HG03565 (cell line): ENCODE measurements at regions not wholly inside any gene's neighbourhood (a gene's known extent, or its start where the extent isn't known, plus 50 kb on each side); places are given as distances from the start of the nearest gene placed in this dataset.
"Not testable (repeated sequence)": the region's sequence is repeated elsewhere in the genome, so short reads cannot be mapped to it uniquely, and the experiment has no call there.

ENCODE experiments used
- ATAC-seq: cut with Tn5 transposase; IDR thresholded peaks from one replicate; pipeline ENCODE4 v1.9.1; 2021; ENCODE audit warnings: mild to moderate bottlenecking, moderate library complexity; ENCODE audit not compliant: unreplicated experiment

DNA sequence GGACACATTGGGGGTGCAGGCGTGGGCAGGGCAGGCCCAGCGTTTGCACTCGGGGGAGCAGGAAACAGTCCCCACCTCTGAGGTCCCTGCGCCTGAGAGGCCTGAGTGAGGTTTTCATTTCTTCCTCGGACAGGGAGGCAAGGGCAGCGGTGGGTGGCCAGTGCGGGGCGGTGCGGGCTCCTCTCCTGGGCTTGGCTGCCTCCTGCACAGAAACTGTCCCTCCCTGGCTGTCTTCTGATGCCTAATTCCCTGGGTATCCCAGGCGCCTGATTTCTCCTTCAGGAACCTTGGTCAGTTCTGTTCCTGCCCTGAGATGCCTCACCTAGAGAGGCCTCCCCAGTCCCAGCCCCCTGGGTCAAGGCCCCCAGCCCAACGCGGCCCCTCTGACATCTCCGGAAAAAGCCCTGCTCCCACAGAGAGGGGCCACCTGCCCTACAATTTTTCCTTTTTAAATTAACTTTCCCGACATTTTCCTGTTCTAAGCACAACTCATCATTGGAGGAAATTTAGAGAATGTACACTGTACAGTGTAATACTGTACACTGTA is 260.3 kb downstream of the ADGRD1 start:
- ATAC-seq = no peak

DNA sequence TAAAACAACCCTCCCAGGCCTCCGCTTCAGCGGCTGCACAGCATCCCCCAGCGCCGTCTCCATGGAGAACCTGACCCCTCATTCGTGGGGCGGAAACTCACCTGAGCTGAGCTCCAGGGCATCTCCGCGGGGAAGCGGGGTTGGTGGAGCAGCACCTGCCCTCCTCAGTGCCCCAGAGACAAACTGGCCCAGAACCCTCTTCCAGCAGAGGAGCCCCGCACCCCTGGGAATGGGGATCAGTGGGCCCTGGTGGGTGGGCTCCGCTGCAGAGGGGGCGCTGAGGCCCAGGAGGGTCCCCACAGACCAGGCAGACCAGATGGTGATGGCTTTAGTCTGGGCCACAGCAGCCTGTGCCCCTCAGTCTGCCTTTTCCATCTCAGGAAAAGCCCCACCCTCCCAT is 261.2 kb downstream of the ADGRD1 start:
- not testable (repeated sequence) for ATAC-seq

DNA sequence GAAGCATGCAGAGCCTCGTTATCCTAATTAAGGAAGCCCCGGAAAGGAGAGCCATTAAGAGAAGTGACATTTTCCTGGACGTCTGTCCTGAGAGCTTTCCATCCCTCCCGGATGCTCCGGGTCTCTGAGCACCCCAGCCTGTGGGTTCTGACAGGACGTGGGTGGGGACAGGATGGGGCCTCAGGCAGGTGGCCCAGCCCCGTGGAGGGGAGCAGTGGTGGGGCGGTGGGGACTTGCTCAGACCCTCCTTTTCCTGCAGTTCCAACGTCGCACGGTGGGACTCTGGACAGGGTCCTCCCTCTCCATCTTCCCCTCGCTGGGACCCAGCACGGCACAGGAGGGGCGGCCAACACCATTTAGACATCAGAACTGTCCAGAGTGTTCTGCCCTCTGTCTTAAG is 262.9 kb downstream of the ADGRD1 start:
- ATAC-seq = not testable (repeated sequence)

DNA sequence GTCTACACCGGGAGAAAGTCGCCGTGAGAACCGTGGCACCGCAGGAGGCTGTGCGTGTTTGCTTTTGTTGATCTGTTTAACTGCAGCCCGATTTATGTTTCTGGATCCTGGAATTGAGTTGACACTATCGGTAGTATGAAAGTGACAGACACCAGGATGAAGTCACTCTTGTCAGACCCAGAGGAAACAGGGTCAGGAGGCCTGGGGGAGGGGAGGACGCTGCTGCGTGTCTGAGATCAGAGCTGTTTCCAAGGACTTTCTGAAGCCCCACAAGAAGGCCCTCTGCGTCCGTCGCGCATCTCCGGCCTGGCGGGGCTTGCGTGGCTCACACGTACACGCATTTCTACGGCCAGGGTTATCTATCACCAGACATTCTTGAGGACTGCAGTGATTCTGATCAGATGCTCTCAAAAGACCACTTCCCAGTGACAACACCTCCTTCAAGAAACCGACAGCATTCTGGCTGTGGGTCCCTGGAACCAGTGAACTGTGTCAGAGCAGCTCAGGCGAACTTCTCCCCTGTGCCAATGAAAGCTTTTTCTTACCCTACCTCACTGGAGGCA is 263.4 kb downstream of the ADGRD1 start:
- ATAC-seq = no peak

DNA sequence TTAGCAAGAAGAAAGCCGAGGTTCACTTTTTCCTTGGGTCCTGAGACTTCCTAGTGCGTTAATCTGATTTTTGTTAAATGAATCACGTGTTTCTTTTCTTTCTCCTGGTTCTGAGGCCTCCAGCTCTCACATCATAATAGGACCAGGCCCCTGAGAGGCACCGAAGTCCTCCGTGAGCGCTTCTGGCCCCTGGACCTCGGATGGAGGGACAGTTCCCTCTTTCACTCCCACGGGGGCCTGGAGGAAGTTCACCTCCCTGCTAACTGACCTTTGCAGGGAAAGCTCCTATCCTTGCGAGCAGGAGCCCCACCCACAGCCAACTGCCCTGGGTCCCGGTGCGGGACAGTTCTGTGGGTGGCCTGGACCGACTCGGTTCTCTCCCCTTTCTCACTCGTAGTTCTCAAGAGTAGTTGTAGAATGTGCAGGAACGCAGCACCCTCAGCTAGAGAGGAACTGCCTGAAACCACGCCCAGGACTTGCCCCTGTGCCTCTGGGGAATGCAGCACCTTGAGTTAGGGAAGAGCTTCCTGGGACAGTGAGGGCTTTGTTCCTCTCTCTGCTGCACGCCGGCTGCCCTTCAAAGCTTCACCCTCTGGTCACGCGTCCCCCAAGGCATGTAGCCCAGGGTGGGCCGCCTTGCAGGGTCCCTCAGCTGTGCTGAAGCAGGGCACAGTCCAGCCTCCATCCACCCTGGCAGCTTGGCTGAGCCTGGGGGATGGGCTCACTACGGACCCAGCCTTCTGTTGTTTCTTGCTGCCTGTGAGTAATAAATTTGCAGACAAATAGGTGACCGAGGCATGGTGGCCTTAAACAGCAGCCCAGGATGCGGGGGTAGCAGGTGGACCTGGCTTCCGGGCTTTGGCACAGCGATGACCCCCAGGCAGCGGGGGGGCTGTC is 264.6 kb downstream of the ADGRD1 start:
- ATAC-seq = peak; percentile 35

DNA sequence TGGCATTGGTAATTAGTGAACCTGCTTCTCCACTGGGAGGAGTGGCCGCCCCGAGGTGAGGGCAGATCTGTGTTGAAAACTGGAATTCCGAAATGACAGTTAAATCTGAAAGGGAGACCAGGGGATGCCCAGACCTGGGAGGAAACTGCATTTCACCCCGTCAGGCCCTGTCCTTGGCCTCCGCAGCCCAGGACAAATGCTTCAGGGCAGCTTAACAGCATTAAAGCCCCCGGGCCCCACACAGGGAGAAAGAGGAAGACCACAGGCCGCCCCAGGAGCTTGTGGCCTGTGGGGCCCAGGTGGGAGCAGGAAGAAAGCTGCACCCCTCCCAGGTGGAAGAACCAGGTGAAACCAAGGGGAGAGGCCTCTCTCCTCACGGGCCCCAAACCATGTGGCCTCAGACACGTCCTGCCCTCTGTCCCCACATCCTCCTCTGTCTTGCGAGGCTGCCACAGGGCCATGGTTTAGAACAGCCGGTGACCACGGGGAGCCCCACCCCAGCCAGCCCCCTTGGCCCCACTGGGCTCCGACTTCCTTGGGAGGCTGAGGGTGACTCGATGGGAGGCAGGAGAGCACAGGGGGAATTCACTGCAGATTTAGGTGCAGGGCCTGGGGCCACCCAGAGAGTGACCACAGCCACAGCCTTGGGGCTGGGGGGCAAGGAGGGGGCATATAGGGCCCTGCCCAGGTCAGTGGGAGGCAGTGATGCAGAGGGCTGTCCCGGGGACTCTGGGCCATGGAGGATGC is 265.4 kb downstream of the ADGRD1 start:
- ATAC-seq = no peak

DNA sequence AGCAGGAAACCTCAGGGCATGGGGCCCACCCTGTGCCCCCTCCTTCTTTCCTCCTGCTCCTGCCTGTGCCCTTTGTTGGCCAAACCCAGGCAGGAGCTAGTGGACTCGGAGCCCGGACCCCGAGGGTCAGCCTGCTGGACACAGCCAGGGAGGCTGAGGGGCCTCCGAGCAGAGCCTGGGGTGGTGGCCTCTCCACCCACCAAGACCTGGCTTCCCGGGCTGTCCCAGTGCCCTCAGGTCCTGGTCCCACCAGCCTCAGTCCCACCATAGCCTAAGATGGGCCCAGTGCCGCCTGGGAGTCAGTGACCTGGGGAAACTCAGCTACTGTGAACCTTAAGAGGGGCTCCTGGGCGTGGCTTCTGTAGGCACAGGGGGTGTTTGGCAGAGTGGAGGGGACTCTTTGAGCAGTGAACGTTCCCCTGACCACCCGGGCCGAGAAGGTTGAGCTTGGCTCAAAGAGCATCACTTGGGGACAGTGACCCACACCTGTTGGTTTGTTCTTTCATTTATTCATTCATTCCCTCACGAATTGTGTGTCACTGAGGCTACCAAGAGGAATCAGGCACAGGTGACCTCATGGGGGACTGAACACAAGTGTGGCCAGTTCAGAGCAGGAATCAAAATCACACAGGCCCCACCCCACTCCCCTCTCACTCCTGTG is 266.1 kb downstream of the ADGRD1 start:
- no peak for ATAC-seq

DNA sequence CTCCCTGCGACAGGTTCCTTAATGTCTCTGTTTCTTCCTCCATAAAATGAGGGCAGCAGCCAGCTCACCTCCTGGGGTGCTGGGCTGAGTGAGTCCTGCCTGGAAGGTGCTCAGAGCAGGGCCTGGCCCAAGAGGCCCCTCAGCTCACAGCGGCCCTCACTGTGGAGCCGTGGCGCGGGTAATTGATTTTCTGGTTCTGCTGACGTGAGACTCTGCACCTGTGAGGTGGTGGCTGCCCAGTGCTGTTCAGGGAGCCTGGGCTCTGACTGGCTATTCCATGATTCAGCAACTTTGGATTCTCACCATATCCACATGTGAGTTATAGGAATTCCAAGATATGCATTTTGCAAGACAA is 266.6 kb downstream of the ADGRD1 start:
- ATAC-seq = no peak

DNA sequence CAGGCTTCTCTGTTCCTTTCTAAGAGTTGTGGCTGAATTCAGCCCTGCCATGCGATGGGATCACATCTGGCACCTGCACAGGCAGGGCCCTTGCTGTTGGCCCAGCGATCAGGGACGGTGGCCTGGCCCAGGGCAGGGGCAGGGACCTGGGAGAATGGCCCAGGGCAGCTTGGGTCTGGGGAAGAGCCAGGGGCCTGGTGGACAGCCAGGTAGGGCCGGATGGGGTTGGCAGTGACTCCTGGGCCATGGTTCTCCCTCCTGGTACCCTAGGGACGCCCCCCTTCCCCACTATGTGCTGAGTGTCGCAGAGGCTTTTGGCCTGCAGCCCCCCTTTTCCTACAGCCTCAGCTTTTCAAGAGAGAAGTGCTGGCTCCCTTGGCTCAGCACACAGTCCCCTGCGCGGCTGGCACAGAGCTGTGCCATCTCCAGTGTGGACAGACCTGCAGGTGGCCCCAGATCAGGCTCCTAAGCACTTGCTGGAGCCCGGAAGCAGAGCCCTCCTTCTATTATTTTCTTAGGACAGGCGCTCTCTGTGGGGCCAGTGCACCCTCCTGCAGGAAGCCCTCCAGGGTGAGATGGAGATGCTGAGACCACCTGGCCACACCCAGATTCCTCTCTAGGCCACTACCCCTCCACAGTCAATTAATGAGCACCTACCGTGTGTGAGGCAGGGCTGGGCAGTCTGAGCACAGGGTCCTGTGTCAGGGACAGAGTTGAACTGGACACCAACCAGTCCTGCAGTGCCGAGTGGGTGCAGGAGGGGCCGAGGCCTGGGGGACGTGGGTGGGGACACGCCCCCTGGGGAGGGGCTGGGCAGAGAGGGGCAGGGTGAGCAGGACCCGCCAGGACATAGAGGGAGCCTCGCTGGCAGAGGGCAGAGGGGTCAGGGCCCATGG is 267.6 kb downstream of the ADGRD1 start:
- no peak for ATAC-seq

DNA sequence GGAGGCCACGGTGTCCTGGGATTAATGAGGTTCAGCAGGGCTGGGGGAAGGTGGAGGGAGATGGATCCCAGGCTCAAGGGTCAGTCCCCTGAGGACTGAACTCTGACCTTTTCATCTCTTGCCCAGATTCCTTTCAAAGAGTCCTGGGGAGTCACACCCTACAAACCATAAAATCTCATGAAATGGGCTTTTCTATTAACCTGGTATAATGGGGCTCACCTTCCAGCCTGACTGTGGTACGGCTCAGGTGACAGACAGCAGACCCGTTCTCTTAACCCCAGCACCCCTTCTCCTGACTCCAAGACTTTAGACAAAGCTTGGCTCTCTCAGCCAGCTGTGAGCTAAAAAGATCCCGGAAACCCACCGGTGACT is 268.2 kb downstream of the ADGRD1 start:
- ATAC-seq = no peak

DNA sequence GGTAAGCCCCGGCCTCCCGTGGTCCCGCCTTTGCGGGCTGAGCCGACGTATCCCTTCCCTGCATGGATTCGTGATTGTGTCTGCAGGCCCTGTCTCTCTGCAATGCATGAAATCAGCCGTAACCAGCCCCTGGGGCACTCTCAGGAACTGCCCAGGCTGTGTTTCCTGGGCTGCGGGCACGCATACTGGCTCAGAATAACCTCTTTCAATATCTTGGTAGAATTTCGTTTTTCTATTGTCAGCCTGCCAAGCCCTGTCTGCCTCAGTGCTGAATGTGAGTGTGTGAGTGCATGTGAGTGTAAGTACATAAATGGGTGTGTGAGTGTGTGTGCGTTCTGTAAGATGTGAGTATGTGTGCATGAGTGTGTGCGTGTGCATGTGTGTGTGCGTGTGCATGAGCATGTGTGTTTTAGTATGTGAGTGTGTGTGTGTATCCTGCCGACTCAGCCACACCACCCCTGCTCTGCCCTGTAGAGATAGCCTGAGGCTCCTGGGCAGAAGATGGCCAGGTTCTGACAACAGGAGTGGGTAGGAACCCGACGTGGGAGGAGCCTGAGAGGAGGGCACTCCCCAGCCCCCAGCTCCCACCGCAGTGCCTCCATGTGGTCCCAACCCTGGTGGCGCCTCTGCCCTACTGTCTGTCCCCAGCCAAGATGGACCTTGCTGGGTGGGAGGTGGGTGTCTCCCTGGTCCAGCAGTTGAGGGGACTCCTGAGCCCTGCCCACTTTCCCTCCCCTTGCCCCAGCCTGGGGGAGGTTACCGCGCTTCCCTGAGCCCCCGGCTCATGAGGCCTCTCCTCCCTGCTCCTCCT is 268.8 kb downstream of the ADGRD1 start:
- ATAC-seq = no peak

DNA sequence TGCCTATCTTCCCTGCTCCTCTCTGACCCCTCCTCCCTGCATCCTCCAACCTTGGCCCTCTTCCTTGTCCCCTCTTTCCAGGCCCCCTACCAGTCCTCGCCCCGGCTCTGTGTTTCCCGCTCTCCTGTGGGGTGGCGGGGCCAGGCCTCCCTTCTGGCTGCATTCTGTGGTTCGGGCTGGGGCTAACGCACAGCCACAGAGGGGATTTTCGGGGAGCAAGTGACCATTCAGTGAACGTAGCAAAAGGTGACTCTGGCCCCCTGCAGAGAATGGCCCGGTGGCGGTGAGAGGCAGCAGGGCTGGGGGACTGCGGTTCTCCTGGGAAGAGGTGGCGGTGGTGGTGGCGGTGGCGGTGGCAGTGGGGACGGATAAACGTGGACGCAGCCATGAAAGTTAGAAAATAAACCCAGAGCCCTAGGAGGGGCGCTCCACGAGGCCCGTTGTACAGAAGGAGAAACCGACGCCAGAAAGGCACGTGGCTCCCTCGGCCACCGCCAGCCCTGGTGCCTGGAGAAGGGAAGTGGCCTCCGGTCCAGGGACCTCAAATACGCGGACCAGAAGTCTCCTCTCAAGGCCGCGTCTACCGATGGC is 269.6 kb downstream of the ADGRD1 start:
- no peak for ATAC-seq

DNA sequence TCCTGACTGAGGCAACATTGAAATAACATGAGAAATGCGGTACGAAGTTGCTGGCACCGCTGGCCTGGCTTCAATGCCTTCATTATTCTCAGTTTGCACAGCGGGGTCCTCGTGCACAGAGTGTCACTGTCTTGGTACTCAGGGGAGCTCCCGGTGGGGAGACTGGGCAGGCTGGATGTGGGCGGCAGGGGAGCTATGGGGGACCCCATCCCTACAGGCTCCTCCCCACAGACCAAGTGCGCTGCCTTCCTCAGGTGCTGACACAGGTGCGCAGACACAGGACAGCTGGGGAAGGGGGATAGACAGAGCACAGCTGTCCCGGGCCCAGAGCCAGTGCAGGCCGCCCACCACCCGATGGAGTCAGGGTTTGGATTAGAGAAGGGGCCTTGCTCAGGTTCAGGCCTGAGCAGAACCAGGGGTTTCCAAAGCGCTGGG is 270.1 kb downstream of the ADGRD1 start:
- no peak for ATAC-seq

DNA sequence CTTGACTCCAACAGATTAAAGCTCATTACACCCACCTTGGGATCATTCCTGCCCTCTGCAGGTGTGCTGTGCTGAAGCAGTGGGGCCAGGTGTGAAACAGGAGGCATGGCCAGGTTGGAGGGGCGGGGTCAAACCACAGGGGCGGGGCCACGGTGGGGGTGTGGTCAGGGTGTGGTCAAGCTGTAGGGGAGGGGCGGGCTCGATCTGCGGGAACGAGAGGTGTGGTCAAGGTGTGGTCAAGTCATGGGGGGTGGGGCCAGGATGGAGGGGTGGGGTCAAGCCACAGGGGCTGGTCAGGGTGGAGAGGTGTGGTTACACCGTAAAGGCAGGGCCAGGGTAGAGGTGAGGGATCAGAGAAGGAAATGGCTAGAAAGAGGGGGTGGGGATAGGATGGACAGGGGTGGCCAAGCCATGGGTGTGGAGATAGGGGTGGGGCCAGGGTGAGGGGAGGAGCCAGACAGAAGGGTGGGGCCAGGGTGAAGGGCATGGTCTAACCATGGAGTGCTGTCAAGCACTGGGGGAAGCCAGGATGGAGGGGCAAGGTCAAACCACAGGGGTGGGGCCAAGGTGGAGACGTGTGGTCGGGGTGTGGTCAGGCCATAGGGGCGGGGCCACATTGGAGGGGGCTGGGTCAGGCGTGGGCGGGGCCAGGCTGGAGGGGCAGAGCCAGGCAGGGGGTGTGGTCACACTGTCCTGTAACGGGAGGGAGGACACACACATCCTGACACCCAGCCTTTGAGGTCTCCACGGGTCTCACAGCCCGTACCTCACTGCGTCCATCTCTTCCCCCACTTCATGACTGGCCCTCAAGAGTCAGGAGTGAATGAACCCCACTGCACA is 270.7 kb downstream of the ADGRD1 start:
- ATAC-seq = not testable (repeated sequence)

DNA sequence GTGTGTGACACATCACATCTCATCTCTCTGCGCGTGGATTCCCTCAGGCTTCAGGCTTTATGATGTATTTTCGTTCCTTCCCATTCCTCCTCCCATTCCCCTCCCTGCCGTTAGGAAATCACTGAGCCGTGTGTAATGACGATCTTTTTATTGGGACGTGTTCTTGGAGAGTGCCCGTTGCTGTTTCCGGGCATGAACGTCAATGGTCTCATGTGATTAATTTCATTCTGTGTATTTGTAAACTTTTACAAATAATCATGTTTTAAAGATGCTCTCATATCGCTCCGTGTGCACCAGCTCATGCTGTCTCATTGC is 271.3 kb downstream of the ADGRD1 start:
- not testable (repeated sequence) for ATAC-seq

DNA sequence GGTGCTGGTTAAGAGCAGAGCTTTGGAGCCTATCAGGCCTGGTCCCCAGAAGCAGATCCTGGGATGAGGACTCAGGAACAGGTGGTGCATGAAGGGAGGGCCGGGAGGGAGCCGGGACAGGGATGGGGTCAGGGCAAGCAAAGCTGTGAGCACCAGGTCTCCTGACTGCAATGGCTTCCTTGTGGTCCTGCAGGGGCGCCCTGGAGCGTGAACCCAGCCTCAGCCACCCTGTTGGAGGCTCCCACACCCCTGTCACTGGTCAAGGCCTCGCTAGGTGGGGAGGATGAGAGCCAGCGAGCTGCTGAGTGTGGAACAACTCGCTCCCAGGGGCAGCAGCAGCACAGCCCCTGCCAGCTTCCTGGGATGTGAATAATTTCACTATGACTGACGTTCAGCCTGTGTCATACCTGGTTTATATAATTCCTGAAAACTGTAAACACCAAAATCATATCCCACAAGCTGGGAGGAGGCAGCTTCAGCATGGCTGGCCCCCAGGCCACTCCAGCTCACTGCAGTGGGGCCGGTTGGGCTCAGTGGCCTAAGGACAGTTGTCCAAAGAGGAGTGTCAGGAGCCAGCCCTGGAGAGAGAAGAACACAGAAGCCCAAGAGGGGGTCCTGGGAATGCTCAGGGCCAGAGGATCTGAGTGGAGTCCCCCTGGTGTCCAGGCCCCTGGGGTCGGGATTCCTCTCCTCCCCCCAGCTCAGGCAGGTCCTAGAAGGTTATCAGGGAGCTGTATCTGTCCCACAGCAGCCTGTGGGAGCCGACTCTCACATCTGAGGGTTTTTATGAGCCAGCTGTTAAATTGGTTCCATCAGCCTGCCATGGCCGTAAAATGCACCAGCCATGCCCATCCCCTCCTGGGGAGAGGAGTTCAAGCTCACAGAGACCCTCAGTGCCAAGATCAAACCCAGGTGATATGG is 272.9 kb downstream of the ADGRD1 start:
- ATAC-seq = no peak

DNA sequence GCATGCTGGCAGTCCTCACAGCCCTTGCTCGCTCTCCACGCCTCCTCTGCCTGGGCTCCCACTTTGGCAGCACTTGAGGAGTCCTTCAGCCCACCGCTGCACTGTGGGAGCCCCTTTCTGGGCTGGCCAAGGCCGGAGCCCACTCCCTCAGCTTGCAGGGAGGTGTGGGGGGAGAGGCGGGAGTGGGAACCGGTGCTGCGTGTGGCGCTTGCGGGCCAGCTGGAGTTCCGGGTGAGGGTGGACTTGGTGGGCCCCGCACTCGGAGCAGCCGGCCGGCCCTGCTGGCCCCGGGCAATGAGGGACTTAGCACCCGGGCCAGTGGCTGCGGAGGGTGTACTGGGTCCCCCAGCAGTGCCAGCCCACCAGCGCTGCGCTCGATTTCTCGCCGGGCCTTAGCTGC is 273.9 kb downstream of the ADGRD1 start:
- not testable (repeated sequence) for ATAC-seq
